HEK293 (cell line): ENCODE measurements at regions not wholly inside any gene's neighbourhood (a gene's known extent, or its start where the extent isn't known, plus 50 kb on each side); places are given as distances from the start of the nearest gene placed in this dataset.

Source experiments
- KLF16 ChIP-seq: fragments of 450-650 bp; formaldehyde crosslinking; IDR thresholded peaks from 2 replicates; pipeline ENCODE4 v1.5.1; 2017; ENCODE audit warnings: missing biosample characterization, missing genetic modification characterization
- ZNF121 ChIP-seq: fragments of 450-650 bp; formaldehyde crosslinking; IDR thresholded peaks from 2 replicates; pipeline ENCODE4 v1.5.1; 2016; ENCODE audit warnings: missing biosample characterization, missing genetic modification characterization
- ZNF184 ChIP-seq: fragments of 450-650 bp; IDR thresholded peaks from 2 replicates; pipeline ENCODE4 v1.5.1; 2018; ENCODE audit warnings: missing biosample characterization, mild to moderate bottlenecking, missing genetic modification characterization
- ZNF366 ChIP-seq: fragments of 450-650 bp; formaldehyde crosslinking; conservative IDR thresholded peaks from 2 replicates; pipeline ENCODE4 v1.5.1; 2016; ENCODE audit warnings: missing biosample characterization, missing genetic modification characterization
- ZNF571 ChIP-seq: fragments of 450-650 bp; formaldehyde crosslinking; IDR thresholded peaks from 2 replicates; pipeline ENCODE4 v1.5.0; 2017; ENCODE audit warnings: missing biosample characterization, missing genetic modification characterization
- ZSCAN30 ChIP-seq: fragments of 450-650 bp; IDR thresholded peaks from 2 replicates; pipeline ENCODE4 v1.5.1; 2018; ENCODE audit warnings: missing biosample characterization, mild to moderate bottlenecking, missing genetic modification characterization, moderate library complexity
- TF ChIP-seq, protein P1 (sequence below): fragments of 450-650 bp; formaldehyde crosslinking; IDR thresholded peaks from 2 replicates; pipeline ENCODE4 v1.5.1; 2016; ENCODE audit warnings: missing biosample characterization, missing genetic modification characterization
- TF ChIP-seq, protein P2 (sequence below): fragments of 450-650 bp; formaldehyde crosslinking; IDR thresholded peaks from 2 replicates; pipeline ENCODE4 v1.5.1; 2016; ENCODE audit warnings: missing biosample characterization, missing genetic modification characterization, low read depth
- TF ChIP-seq, protein P3 (sequence below): fragments of 450-650 bp; formaldehyde crosslinking; IDR thresholded peaks from 2 replicates; pipeline ENCODE4 v1.5.1; 2016; ENCODE audit warnings: missing biosample characterization, missing genetic modification characterization
- TF ChIP-seq, protein P4 (sequence below): fragments of 450-650 bp; formaldehyde crosslinking; IDR thresholded peaks from 2 replicates; pipeline ENCODE4 v1.5.1; 2016; ENCODE audit warnings: missing biosample characterization, missing genetic modification characterization
- TF ChIP-seq, protein P5 (sequence below): fragments of 450-650 bp; formaldehyde crosslinking; conservative IDR thresholded peaks from 2 replicates; pipeline ENCODE4 v1.5.1; 2016; ENCODE audit warnings: low read depth, missing biosample characterization, missing genetic modification characterization

DNA sequence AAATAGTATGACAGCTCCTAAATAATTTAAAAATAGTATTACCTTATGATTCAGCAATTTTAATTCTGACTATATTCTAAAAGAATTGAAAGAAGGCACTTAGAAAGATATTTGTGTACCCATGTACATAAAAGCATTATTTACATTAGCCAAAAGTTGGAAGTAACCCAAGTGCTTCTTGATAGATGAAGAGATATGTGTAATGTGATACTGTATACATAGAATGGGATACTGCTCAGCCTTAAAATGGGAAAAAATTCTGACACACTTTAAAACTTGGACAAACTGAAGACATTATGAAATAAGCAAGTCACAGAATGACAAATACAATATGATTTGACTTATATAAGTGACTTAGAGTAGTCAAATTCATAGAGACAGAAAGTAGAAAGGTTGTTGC, 112.2 kb downstream of the IDS start:
- TF ChIP-seq ZNF366 (tag by site-specific recombination) (no peak), KLF16 (tag by site-specific recombination) (no peak), ZNF571 (tag by site-specific recombination) (no peak), ZSCAN30 (no peak), ZNF184 (no peak), ZNF121 (tag by site-specific recombination) (no peak)
- TF ChIP-seq, protein P1, sequence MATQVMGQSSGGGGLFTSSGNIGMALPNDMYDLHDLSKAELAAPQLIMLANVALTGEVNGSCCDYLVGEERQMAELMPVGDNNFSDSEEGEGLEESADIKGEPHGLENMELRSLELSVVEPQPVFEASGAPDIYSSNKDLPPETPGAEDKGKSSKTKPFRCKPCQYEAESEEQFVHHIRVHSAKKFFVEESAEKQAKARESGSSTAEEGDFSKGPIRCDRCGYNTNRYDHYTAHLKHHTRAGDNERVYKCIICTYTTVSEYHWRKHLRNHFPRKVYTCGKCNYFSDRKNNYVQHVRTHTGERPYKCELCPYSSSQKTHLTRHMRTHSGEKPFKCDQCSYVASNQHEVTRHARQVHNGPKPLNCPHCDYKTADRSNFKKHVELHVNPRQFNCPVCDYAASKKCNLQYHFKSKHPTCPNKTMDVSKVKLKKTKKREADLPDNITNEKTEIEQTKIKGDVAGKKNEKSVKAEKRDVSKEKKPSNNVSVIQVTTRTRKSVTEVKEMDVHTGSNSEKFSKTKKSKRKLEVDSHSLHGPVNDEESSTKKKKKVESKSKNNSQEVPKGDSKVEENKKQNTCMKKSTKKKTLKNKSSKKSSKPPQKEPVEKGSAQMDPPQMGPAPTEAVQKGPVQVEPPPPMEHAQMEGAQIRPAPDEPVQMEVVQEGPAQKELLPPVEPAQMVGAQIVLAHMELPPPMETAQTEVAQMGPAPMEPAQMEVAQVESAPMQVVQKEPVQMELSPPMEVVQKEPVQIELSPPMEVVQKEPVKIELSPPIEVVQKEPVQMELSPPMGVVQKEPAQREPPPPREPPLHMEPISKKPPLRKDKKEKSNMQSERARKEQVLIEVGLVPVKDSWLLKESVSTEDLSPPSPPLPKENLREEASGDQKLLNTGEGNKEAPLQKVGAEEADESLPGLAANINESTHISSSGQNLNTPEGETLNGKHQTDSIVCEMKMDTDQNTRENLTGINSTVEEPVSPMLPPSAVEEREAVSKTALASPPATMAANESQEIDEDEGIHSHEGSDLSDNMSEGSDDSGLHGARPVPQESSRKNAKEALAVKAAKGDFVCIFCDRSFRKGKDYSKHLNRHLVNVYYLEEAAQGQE (tag by site-specific recombination), result no peak
- TF ChIP-seq, protein P2, sequence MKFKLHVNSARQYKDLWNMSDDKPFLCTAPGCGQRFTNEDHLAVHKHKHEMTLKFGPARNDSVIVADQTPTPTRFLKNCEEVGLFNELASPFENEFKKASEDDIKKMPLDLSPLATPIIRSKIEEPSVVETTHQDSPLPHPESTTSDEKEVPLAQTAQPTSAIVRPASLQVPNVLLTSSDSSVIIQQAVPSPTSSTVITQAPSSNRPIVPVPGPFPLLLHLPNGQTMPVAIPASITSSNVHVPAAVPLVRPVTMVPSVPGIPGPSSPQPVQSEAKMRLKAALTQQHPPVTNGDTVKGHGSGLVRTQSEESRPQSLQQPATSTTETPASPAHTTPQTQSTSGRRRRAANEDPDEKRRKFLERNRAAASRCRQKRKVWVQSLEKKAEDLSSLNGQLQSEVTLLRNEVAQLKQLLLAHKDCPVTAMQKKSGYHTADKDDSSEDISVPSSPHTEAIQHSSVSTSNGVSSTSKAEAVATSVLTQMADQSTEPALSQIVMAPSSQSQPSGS, result no peak
- TF ChIP-seq, protein P3, sequence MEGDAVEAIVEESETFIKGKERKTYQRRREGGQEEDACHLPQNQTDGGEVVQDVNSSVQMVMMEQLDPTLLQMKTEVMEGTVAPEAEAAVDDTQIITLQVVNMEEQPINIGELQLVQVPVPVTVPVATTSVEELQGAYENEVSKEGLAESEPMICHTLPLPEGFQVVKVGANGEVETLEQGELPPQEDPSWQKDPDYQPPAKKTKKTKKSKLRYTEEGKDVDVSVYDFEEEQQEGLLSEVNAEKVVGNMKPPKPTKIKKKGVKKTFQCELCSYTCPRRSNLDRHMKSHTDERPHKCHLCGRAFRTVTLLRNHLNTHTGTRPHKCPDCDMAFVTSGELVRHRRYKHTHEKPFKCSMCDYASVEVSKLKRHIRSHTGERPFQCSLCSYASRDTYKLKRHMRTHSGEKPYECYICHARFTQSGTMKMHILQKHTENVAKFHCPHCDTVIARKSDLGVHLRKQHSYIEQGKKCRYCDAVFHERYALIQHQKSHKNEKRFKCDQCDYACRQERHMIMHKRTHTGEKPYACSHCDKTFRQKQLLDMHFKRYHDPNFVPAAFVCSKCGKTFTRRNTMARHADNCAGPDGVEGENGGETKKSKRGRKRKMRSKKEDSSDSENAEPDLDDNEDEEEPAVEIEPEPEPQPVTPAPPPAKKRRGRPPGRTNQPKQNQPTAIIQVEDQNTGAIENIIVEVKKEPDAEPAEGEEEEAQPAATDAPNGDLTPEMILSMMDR (tag by site-specific recombination), result no peak
- TF ChIP-seq, protein P4, sequence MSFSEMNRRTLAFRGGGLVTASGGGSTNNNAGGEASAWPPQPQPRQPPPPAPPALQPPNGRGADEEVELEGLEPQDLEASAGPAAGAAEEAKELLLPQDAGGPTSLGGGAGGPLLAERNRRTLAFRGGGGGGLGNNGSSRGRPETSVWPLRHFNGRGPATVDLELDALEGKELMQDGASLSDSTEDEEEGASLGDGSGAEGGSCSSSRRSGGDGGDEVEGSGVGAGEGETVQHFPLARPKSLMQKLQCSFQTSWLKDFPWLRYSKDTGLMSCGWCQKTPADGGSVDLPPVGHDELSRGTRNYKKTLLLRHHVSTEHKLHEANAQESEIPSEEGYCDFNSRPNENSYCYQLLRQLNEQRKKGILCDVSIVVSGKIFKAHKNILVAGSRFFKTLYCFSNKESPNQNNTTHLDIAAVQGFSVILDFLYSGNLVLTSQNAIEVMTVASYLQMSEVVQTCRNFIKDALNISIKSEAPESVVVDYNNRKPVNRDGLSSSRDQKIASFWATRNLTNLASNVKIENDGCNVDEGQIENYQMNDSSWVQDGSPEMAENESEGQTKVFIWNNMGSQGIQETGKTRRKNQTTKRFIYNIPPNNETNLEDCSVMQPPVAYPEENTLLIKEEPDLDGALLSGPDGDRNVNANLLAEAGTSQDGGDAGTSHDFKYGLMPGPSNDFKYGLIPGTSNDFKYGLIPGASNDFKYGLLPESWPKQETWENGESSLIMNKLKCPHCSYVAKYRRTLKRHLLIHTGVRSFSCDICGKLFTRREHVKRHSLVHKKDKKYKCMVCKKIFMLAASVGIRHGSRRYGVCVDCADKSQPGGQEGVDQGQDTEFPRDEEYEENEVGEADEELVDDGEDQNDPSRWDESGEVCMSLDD (tag by site-specific recombination), result no peak
- TF ChIP-seq, protein P5, sequence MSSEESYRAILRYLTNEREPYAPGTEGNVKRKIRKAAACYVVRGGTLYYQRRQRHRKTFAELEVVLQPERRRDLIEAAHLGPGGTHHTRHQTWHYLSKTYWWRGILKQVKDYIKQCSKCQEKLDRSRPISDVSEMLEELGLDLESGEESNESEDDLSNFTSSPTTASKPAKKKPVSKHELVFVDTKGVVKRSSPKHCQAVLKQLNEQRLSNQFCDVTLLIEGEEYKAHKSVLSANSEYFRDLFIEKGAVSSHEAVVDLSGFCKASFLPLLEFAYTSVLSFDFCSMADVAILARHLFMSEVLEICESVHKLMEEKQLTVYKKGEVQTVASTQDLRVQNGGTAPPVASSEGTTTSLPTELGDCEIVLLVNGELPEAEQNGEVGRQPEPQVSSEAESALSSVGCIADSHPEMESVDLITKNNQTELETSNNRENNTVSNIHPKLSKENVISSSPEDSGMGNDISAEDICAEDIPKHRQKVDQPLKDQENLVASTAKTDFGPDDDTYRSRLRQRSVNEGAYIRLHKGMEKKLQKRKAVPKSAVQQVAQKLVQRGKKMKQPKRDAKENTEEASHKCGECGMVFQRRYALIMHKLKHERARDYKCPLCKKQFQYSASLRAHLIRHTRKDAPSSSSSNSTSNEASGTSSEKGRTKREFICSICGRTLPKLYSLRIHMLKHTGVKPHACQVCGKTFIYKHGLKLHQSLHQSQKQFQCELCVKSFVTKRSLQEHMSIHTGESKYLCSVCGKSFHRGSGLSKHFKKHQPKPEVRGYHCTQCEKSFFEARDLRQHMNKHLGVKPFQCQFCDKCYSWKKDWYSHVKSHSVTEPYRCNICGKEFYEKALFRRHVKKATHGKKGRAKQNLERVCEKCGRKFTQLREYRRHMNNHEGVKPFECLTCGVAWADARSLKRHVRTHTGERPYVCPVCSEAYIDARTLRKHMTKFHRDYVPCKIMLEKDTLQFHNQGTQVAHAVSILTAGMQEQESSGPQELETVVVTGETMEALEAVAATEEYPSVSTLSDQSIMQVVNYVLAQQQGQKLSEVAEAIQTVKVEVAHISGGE (tag by site-specific recombination), result no peak
